ENCODE measurements at regions not wholly inside any gene's neighbourhood (a gene's known extent, or its start where the extent isn't known, plus 50 kb on each side); places are given as distances from the start of the nearest gene placed in this dataset.

- no peak for DNase-seq
- Mint-ChIP-seq H3K27me3 (no peaks in the 10 kb centered on the region), H3K4me1 (no peaks in the 10 kb centered on the region), H3K27ac (no peak overlapping the region), H3K9me3 (no peaks in the 10 kb centered on the region), H3K4me3 (no peak overlapping the region), H3K36me3 (ENCODE audit: low read depth) (no peaks in the 10 kb centered on the region)
- intact Hi-C loops (cut with micrococcal nuclease): no loop called here
Observed at GRCh38 chr21:23402929-23403520, 2204.3 kb downstream of the MRPL39 start.

GRCh38 chr21:23401278-23401677 lies 2206.0 kb downstream of the MRPL39 start:
- no peaks in the 10 kb centered on the region for H3K9me3 Mint-ChIP-seq
- no peaks in the 10 kb centered on the region for H3K27me3 Mint-ChIP-seq
- no peak overlapping the region for H3K27ac Mint-ChIP-seq
- H3K4me3 Mint-ChIP-seq: no peak overlapping the region
- H3K4me1 Mint-ChIP-seq: no peaks in the 10 kb centered on the region
- no peak for DNase-seq
- no peaks in the 10 kb centered on the region for H3K36me3 Mint-ChIP-seq (ENCODE audit: low read depth)
- intact Hi-C loops (cut with micrococcal nuclease): no loop called here

- H3K4me1 Mint-ChIP-seq: no peaks in the 10 kb centered on the region
- no peaks in the 10 kb centered on the region for H3K9me3 Mint-ChIP-seq
- H3K4me3 Mint-ChIP-seq: no peak overlapping the region
- intact Hi-C loops (cut with micrococcal nuclease): no loop called here
- DNase-seq: no peak
- H3K36me3 Mint-ChIP-seq (ENCODE audit: low read depth): no peaks in the 10 kb centered on the region
- no peaks in the 10 kb centered on the region for H3K27me3 Mint-ChIP-seq
- H3K27ac Mint-ChIP-seq: no peak overlapping the region
Observed at GRCh38 chr21:23398726-23399125, 2208.6 kb downstream of the MRPL39 start.

- H3K4me3 Mint-ChIP-seq: no peak overlapping the region
- DNase-seq: no peak
- H3K36me3 Mint-ChIP-seq (ENCODE audit: low read depth): no peaks in the 10 kb centered on the region
- no peak overlapping the region for H3K27ac Mint-ChIP-seq
- no peaks in the 10 kb centered on the region for H3K9me3 Mint-ChIP-seq
- intact Hi-C loops (cut with micrococcal nuclease): no loop called here
- no peaks in the 10 kb centered on the region for H3K4me1 Mint-ChIP-seq
- H3K27me3 Mint-ChIP-seq: no peaks in the 10 kb centered on the region
Observed at GRCh38 chr21:23394458-23394857, 2212.8 kb downstream of the MRPL39 start.

- H3K4me1 Mint-ChIP-seq: no peaks in the 10 kb centered on the region
- no peak for DNase-seq
- intact Hi-C loops (cut with micrococcal nuclease): no loop called here
- H3K27me3 Mint-ChIP-seq: no peaks in the 10 kb centered on the region
- no peak overlapping the region for H3K4me3 Mint-ChIP-seq
- no peaks in the 10 kb centered on the region for H3K9me3 Mint-ChIP-seq
- no peaks in the 10 kb centered on the region for H3K36me3 Mint-ChIP-seq (ENCODE audit: low read depth)
- H3K27ac Mint-ChIP-seq: no peak overlapping the region
Observed at GRCh38 chr21:23384679-23385078, 2222.6 kb downstream of the MRPL39 start.

- intact Hi-C loops (cut with micrococcal nuclease): no loop called here
- DNase-seq: no peak
- Mint-ChIP-seq H3K36me3 (ENCODE audit: low read depth) (no peaks in the 10 kb centered on the region), H3K4me1 (no peaks in the 10 kb centered on the region), H3K27me3 (no peaks in the 10 kb centered on the region), H3K27ac (no peak overlapping the region), H3K9me3 (no peaks in the 10 kb centered on the region), H3K4me3 (no peak overlapping the region)
Observed at GRCh38 chr21:23374155-23374554, 2233.1 kb downstream of the MRPL39 start.

GRCh38 chr21:23356905-23357304 lies 2250.4 kb downstream of the MRPL39 start:
- peaks cover 7% of the 10 kb centered on the region for H3K9me3 Mint-ChIP-seq
- intact Hi-C loops (cut with micrococcal nuclease): no loop called here
- H3K4me3 Mint-ChIP-seq: no peak overlapping the region
- H3K36me3 Mint-ChIP-seq (ENCODE audit: low read depth): no peaks in the 10 kb centered on the region
- no peaks in the 10 kb centered on the region for H3K4me1 Mint-ChIP-seq
- no peaks in the 10 kb centered on the region for H3K27me3 Mint-ChIP-seq
- no peak for DNase-seq
- no peak overlapping the region for H3K27ac Mint-ChIP-seq

GRCh38 chr21:23316190-23316589 lies 2291.1 kb downstream of the MRPL39 start:
- no peak for DNase-seq
- Mint-ChIP-seq H3K36me3 (ENCODE audit: low read depth) (no peaks in the 10 kb centered on the region), H3K4me1 (no peaks in the 10 kb centered on the region), H3K27me3 (no peaks in the 10 kb centered on the region), H3K4me3 (no peak overlapping the region), H3K9me3 (no peaks in the 10 kb centered on the region), H3K27ac (no peak overlapping the region)
- intact Hi-C loops (cut with micrococcal nuclease): no loop called here

- Mint-ChIP-seq H3K4me3 (no peak overlapping the region), H3K27ac (no peak overlapping the region), H3K4me1 (no peaks in the 10 kb centered on the region), H3K27me3 (no peaks in the 10 kb centered on the region), H3K36me3 (ENCODE audit: low read depth) (no peaks in the 10 kb centered on the region), H3K9me3 (no peaks in the 10 kb centered on the region)
- intact Hi-C loops (cut with micrococcal nuclease): no loop called here
- no peak for DNase-seq
Observed at GRCh38 chr21:23308741-23309140, 2298.5 kb downstream of the MRPL39 start.

GRCh38 chr21:23307065-23307464 lies 2300.2 kb downstream of the MRPL39 start:
- intact Hi-C loops (cut with micrococcal nuclease): no loop called here
- no peak overlapping the region for H3K27ac Mint-ChIP-seq
- no peaks in the 10 kb centered on the region for H3K27me3 Mint-ChIP-seq

GRCh38 chr21:23292292-23292691 lies 2294.1 kb downstream of the NCAM2 start:
- DNase-seq: no peak
- Mint-ChIP-seq H3K36me3 (ENCODE audit: low read depth) (no peaks in the 10 kb centered on the region), H3K27me3 (no peaks in the 10 kb centered on the region), H3K4me1 (no peaks in the 10 kb centered on the region), H3K9me3 (peaks cover 4% of the 10 kb centered on the region), H3K4me3 (no peak overlapping the region), H3K27ac (no peak overlapping the region)
- intact Hi-C loops (cut with micrococcal nuclease): no loop called here

More at GRCh38 chr21:23307065-23307464, 2300.2 kb downstream of the MRPL39 start:
- DNase-seq: no peak
- H3K9me3 Mint-ChIP-seq: no peaks in the 10 kb centered on the region
- no peak overlapping the region for H3K4me3 Mint-ChIP-seq
- H3K4me1 Mint-ChIP-seq: no peaks in the 10 kb centered on the region
- H3K36me3 Mint-ChIP-seq (ENCODE audit: low read depth): no peaks in the 10 kb centered on the region

- DNase-seq: no peak
- no peaks in the 10 kb centered on the region for H3K27me3 Mint-ChIP-seq
- no peaks in the 10 kb centered on the region for H3K4me1 Mint-ChIP-seq
- H3K27ac Mint-ChIP-seq: no peak overlapping the region
- intact Hi-C loops (cut with micrococcal nuclease): no loop called here
- no peaks in the 10 kb centered on the region for H3K36me3 Mint-ChIP-seq (ENCODE audit: low read depth)
- no peak overlapping the region for H3K4me3 Mint-ChIP-seq
- peaks cover 3% of the 10 kb centered on the region for H3K9me3 Mint-ChIP-seq
Observed at GRCh38 chr21:23281917-23282316, 2283.7 kb downstream of the NCAM2 start.

- Mint-ChIP-seq H3K9me3 (no peaks in the 10 kb centered on the region), H3K27ac (no peak overlapping the region), H3K4me3 (no peak overlapping the region), H3K27me3 (no peaks in the 10 kb centered on the region), H3K36me3 (ENCODE audit: low read depth) (no peaks in the 10 kb centered on the region), H3K4me1 (no peaks in the 10 kb centered on the region)
- DNase-seq: no peak
- intact Hi-C loops (cut with micrococcal nuclease): no loop called here
Observed at GRCh38 chr21:23249760-23250159, 2251.6 kb downstream of the NCAM2 start.

GRCh38 chr21:23247334-23247733 lies 2249.1 kb downstream of the NCAM2 start:
- no peaks in the 10 kb centered on the region for H3K36me3 Mint-ChIP-seq (ENCODE audit: low read depth)
- no peak overlapping the region for H3K27ac Mint-ChIP-seq
- H3K4me3 Mint-ChIP-seq: no peak overlapping the region
- intact Hi-C loops (cut with micrococcal nuclease): no loop called here
- H3K9me3 Mint-ChIP-seq: no peaks in the 10 kb centered on the region
- H3K4me1 Mint-ChIP-seq: no peaks in the 10 kb centered on the region
- no peaks in the 10 kb centered on the region for H3K27me3 Mint-ChIP-seq
- DNase-seq: no peak

- Mint-ChIP-seq H3K9me3 (no peaks in the 10 kb centered on the region), H3K27me3 (no peaks in the 10 kb centered on the region)
- DNase-seq: no peak
Observed at GRCh38 chr21:23245255-23245654, 2247.0 kb downstream of the NCAM2 start.

More at GRCh38 chr21:23245255-23245654, 2247.0 kb downstream of the NCAM2 start:
- H3K36me3 Mint-ChIP-seq (ENCODE audit: low read depth): no peaks in the 10 kb centered on the region
- H3K4me1 Mint-ChIP-seq: no peaks in the 10 kb centered on the region
- intact Hi-C loops (cut with micrococcal nuclease): no loop called here
- no peak overlapping the region for H3K4me3 Mint-ChIP-seq
- no peak overlapping the region for H3K27ac Mint-ChIP-seq

Data from activated CD4-positive, alpha-beta T cell treated with anti-CD3 and anti-CD28 coated beads, Interleukin-2, amount 10 ng/mL, durations not matched to agents 24 days and 14 days (primary cell).